ENCODE measurements at regions not wholly inside any gene's neighbourhood (a gene's known extent, or its start where the extent isn't known, plus 50 kb on each side); places are given as distances from the start of the nearest gene placed in this dataset.

DNA sequence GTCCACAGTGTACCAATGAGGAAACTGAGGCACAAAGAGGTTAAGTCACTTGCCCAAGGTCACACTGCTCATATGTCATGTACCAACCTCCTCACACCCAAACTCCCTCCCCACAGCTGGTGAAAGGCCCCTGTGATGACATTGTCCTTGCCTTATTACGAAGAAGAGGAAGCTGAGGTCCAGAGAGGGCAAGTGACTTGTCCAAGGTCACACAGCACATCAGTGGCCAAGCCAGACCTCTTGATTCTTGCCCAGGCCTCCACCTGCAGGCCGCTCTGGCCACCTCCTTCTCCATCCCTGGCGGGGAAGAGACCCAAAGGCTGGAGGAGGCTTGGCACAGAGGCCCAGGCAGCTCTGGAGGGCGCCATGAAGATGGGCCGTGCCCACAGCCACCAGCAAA, 492.4 kb downstream of the PTPRU start:
- H3K36me3 Mint-ChIP-seq (ENCODE audit: insufficient read depth, unreplicated experiment), result no peaks in the 10 kb centered on the region
- CTCF ChIA-PET, result no interaction called here
- intact Hi-C loops (cut with micrococcal nuclease; ENCODE audit: unreplicated experiment), result no loop called here
- Histone ChIP-seq H3K9me3 (no peaks in the 10 kb centered on the region), H3K27me3 (replicated peaks; ENCODE audit: control insufficient read depth, insufficient read depth, low read length) (no peaks in the 10 kb centered on the region), H3K4me1 (no peaks in the 10 kb centered on the region), H3K36me3 (ENCODE audit: control insufficient read depth, insufficient read depth, low read length) (no peaks in the 10 kb centered on the region), H3K4me3 (ENCODE audit: low read depth, low read length) (no peak overlapping the region)
- no peak overlapping the region for H3K4me3 Mint-ChIP-seq (ENCODE audit: unreplicated experiment)
- POLR2A ChIA-PET, result no interaction called here
- TF ChIP-seq, protein P1, sequence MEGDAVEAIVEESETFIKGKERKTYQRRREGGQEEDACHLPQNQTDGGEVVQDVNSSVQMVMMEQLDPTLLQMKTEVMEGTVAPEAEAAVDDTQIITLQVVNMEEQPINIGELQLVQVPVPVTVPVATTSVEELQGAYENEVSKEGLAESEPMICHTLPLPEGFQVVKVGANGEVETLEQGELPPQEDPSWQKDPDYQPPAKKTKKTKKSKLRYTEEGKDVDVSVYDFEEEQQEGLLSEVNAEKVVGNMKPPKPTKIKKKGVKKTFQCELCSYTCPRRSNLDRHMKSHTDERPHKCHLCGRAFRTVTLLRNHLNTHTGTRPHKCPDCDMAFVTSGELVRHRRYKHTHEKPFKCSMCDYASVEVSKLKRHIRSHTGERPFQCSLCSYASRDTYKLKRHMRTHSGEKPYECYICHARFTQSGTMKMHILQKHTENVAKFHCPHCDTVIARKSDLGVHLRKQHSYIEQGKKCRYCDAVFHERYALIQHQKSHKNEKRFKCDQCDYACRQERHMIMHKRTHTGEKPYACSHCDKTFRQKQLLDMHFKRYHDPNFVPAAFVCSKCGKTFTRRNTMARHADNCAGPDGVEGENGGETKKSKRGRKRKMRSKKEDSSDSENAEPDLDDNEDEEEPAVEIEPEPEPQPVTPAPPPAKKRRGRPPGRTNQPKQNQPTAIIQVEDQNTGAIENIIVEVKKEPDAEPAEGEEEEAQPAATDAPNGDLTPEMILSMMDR (IDR thresholded peaks at IDR 0.05; ENCODE audit: insufficient read depth in 1 of 2, low read depth in 1 of 2, low read length in 1 of 2, severe bottlenecking in 1 of 2, unreplicated experiment in 1 of 2), result no peak
- DNase-seq, result no peak
- H3K9me3 Mint-ChIP-seq (ENCODE audit: unreplicated experiment), result no peaks in the 10 kb centered on the region
- H3K27ac Mint-ChIP-seq (ENCODE audit: unreplicated experiment), result no peak overlapping the region
- H3K27me3 Mint-ChIP-seq (ENCODE audit: insufficient read depth, unreplicated experiment), result peaks cover 4% of the 10 kb centered on the region
- no peaks in the 10 kb centered on the region for H3K4me1 Mint-ChIP-seq (ENCODE audit: low read depth, unreplicated experiment)
- BruUV-seq (replicated peaks), result no TSS peak

DNA sequence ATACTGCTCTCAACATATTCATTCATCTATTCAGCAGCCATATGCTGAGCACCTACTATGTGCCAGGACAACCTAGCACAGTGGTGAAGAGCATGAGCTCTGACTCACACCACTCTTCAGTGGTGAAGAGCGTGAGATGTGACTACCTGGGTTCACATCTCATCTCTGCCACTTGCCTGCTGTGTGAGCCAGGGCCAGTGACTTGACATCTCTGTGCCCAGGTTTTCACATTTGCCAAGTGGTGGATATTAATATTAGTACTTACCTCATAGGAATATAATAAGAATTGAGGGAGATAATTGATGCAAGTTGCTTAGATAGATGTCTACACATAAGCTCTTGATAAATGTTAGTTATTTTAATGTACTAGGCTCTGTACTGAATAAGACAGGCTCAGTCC, 488.9 kb downstream of the PTPRU start:
- Mint-ChIP-seq H3K27me3 (ENCODE audit: insufficient read depth, unreplicated experiment) (no peaks in the 10 kb centered on the region), H3K36me3 (ENCODE audit: insufficient read depth, unreplicated experiment) (no peaks in the 10 kb centered on the region), H3K4me1 (ENCODE audit: low read depth, unreplicated experiment) (no peaks in the 10 kb centered on the region), H3K9me3 (ENCODE audit: unreplicated experiment) (no peaks in the 10 kb centered on the region), H3K4me3 (ENCODE audit: unreplicated experiment) (no peak overlapping the region), H3K27ac (ENCODE audit: unreplicated experiment) (no peak overlapping the region)
- intact Hi-C loops (cut with micrococcal nuclease; ENCODE audit: unreplicated experiment), result no loop called here
- H3K4me3 ChIP-seq (ENCODE audit: low read depth, low read length), result no peak overlapping the region
- POLR2A ChIA-PET, result no interaction called here
- TF ChIP-seq, protein P1 (IDR thresholded peaks at IDR 0.05; ENCODE audit: insufficient read depth in 1 of 2, low read depth in 1 of 2, low read length in 1 of 2, severe bottlenecking in 1 of 2, unreplicated experiment in 1 of 2), result no peak
- CTCF ChIA-PET, result no interaction called here
- no peaks in the 10 kb centered on the region for H3K36me3 ChIP-seq (ENCODE audit: control insufficient read depth, insufficient read depth, low read length)
- BruUV-seq (replicated peaks), result no TSS peak
- no peak for DNase-seq
- no peaks in the 10 kb centered on the region for H3K9me3 ChIP-seq
- no peaks in the 10 kb centered on the region for H3K27me3 ChIP-seq (replicated peaks; ENCODE audit: control insufficient read depth, insufficient read depth, low read length)
- no peaks in the 10 kb centered on the region for H3K4me1 ChIP-seq

DNA sequence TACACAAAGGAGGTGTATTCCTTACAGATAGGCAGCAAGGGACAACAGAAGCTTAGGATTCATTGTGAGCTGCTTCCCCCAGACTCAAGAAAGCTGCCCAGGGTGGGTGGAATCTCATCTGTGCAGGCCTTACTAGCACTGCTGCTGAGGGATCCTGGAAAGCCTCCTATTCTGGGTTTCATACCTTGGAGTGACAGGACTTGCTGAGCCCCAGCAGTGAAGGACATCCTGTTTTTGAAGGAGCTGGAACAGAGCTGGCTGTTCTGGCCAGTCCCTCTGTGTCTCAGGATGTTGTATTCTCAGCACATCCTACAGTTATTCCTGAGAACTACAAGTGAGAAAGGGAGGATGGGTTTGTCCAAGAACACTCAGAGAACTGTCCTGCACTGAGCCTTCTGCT, 486.3 kb downstream of the PTPRU start:
- ChIA-PET CTCF (no interaction called here), POLR2A (no interaction called here)
- no peaks in the 10 kb centered on the region for H3K27me3 ChIP-seq (replicated peaks; ENCODE audit: control insufficient read depth, insufficient read depth, low read length)
- no peak overlapping the region for H3K4me3 ChIP-seq (ENCODE audit: low read depth, low read length)
- no peaks in the 10 kb centered on the region for H3K27me3 Mint-ChIP-seq (ENCODE audit: insufficient read depth, unreplicated experiment)
- no peaks in the 10 kb centered on the region for H3K4me1 Mint-ChIP-seq (ENCODE audit: low read depth, unreplicated experiment)
- no peak overlapping the region for H3K27ac Mint-ChIP-seq (ENCODE audit: unreplicated experiment)
- H3K36me3 ChIP-seq (ENCODE audit: control insufficient read depth, insufficient read depth, low read length), result no peaks in the 10 kb centered on the region
- TF ChIP-seq, protein P1 (IDR thresholded peaks at IDR 0.05; ENCODE audit: insufficient read depth in 1 of 2, low read depth in 1 of 2, low read length in 1 of 2, severe bottlenecking in 1 of 2, unreplicated experiment in 1 of 2), result no peak
- BruUV-seq (replicated peaks), result no TSS peak
- H3K9me3 Mint-ChIP-seq (ENCODE audit: unreplicated experiment), result peaks cover 13% of the 10 kb centered on the region
- H3K9me3 ChIP-seq, result no peaks in the 10 kb centered on the region
- no peak for DNase-seq
- intact Hi-C loops (cut with micrococcal nuclease; ENCODE audit: unreplicated experiment), result no loop called here
- H3K4me1 ChIP-seq, result no peaks in the 10 kb centered on the region
- H3K36me3 Mint-ChIP-seq (ENCODE audit: insufficient read depth, unreplicated experiment), result no peaks in the 10 kb centered on the region
- no peak overlapping the region for H3K4me3 Mint-ChIP-seq (ENCODE audit: unreplicated experiment)
